Lung (tissue), 11 donors: ENCODE measurements at regions not wholly inside any gene's neighbourhood (a gene's known extent, or its start where the extent isn't known, plus 50 kb on each side); places are given as distances from the start of the nearest gene placed in this dataset.

Experiments
- ATAC-seq: fragments of 200-7000 bp; cut with Tn5 transposase; one replicate; pipeline ENCODE4 v1.9.1; 2020; ENCODE audit warnings: moderate number of reproducible peaks; ENCODE audit not compliant: insufficient read depth, low FRiP score
- DNase-seq, 3 donors: peaks; one replicate each; pipeline ENCODE4 v3.0.0-alpha.2; 2013 to 2017
- H3K27ac ChIP-seq, 2 donors: one replicate each; pipeline ENCODE4 v1.5.1; 2013; ENCODE audit warnings: mild to moderate bottlenecking in 2 of 2, moderate library complexity in 2 of 2, control low read depth in 1 of 2, inconsistent platforms in 1 of 2, low read depth in 1 of 2, low read length in 1 of 2
- H3K27me3 ChIP-seq, 3 donors: one replicate each; pipeline ENCODE4 v1.5.1; 2013; ENCODE audit warnings: low read length in 2 of 3; ENCODE audit not compliant: control insufficient read depth in 3 of 3, insufficient read depth in 3 of 3
- H3K36me3 ChIP-seq, 4 donors: one replicate each; pipeline ENCODE4 v1.5.1; 2013; ENCODE audit warnings: low read length in 4 of 4, mild to moderate bottlenecking in 1 of 4, moderate library complexity in 1 of 4; ENCODE audit not compliant: control insufficient read depth in 4 of 4, insufficient read depth in 4 of 4
- H3K4me1 ChIP-seq, 5 donors: one replicate each; pipeline ENCODE4 v1.5.1; 2013; ENCODE audit warnings: low read length in 5 of 5, mild to moderate bottlenecking in 2 of 5, moderate library complexity in 1 of 5; ENCODE audit not compliant: control insufficient read depth in 5 of 5, insufficient read depth in 5 of 5
- H3K4me3 ChIP-seq: one replicate; pipeline ENCODE4 v1.5.1; 2013; ENCODE audit warnings: mild to moderate bottlenecking, control low read depth, moderate library complexity
- H3K9ac ChIP-seq, 2 donors: one replicate each; pipeline ENCODE4 v1.5.1; 2013; ENCODE audit warnings: low read length in 2 of 2, control low read depth in 1 of 2; ENCODE audit not compliant: insufficient read depth in 1 of 2
- H3K9me3 ChIP-seq, 4 donors: one replicate each; pipeline ENCODE4 v1.5.1; 2013; ENCODE audit warnings: low read length in 3 of 4, mild to moderate bottlenecking in 1 of 4, moderate library complexity in 1 of 4; ENCODE audit not compliant: control insufficient read depth in 4 of 4, insufficient read depth in 3 of 4
- WGBS, 2 donors: extraction: QIAGEN DNeasy Blood & Tissue Kit; methylation state at CpG; one replicate each; pipeline ENCODE4 v1.1.7; 2013; 5-methylcytosine and 5-hydroxymethylcytosine counted together
- TF ChIP-seq, protein P1 (sequence below): IDR thresholded peaks from 2 replicates; pipeline ENCODE4 v1.5.1; 2012; ENCODE audit warnings: mild to moderate bottlenecking; ENCODE audit errors: control extremely low read depth, extremely low read depth
- donor health status: control.
- donor health status: control.
- donor health status: Bipolar disorder and iron deficiency.
- donor health status: healthy.
- donor health status: DM: yes; HTN: yes; CAD: no.

- Histone ChIP-seq H3K4me3 (no peak overlapping the region), H3K27me3 (no peaks in the 10 kb centered on the region), H3K9me3 (no peaks in the 10 kb centered on the region), H3K36me3 (no peaks in the 10 kb centered on the region), H3K4me1 (peaks cover 0 to 6% (median 0%) of the 10 kb centered on the region in 5 donors), H3K9ac (no peak overlapping the region), H3K27ac (peak overlapping the region in 1 of 2 donors; percentile 53)
- 49 to 65% methylated on average over 6 of the region's 6 CpGs for WGBS, 2 donors
- DNase-seq (no peak), ATAC-seq (no peak)
- TF ChIP-seq, protein P1, sequence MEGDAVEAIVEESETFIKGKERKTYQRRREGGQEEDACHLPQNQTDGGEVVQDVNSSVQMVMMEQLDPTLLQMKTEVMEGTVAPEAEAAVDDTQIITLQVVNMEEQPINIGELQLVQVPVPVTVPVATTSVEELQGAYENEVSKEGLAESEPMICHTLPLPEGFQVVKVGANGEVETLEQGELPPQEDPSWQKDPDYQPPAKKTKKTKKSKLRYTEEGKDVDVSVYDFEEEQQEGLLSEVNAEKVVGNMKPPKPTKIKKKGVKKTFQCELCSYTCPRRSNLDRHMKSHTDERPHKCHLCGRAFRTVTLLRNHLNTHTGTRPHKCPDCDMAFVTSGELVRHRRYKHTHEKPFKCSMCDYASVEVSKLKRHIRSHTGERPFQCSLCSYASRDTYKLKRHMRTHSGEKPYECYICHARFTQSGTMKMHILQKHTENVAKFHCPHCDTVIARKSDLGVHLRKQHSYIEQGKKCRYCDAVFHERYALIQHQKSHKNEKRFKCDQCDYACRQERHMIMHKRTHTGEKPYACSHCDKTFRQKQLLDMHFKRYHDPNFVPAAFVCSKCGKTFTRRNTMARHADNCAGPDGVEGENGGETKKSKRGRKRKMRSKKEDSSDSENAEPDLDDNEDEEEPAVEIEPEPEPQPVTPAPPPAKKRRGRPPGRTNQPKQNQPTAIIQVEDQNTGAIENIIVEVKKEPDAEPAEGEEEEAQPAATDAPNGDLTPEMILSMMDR, result no peak
Observed at GRCh38 chr3:30495172-30496065, 111.0 kb upstream of the TGFBR2 start.

GRCh38 chr3:30496066-30496966 lies 110.1 kb upstream of the TGFBR2 start:
- Histone ChIP-seq H3K9me3 (no peaks in the 10 kb centered on the region), H3K36me3 (no peaks in the 10 kb centered on the region), H3K4me1 (peaks cover 0 to 6% (median 0%) of the 10 kb centered on the region in 5 donors), H3K9ac (no peak overlapping the region), H3K4me3 (no peak overlapping the region), H3K27ac (peak overlapping the region; percentile 6 to 68), H3K27me3 (no peaks in the 10 kb centered on the region)
- TF ChIP-seq, protein P1, result no peak
- DNase-seq, result no peak
- WGBS, 2 donors, result 67 to 78% methylated on average over 15 of the region's 15 CpGs
- no peak for ATAC-seq

DNA sequence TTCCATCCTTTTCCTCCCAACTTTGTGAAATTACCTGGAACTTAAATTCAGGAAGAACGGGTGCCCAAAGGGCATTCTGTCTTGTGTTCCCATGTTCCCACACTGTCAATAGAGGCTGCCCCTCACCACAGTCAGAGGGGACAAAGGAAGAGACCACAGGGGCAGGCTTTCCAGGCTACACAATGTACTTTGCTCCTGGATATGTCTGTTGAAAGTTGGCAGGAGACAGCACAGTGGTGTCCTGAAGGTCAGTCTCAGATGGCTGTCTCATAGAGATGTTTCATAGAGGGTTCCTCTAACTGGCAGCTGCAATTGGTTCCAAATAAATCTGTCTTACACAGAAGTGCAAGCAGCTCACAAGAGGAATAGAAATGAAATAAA lies 107.8 kb upstream of the TGFBR2 start:
- peak overlapping the region in 1 of 2 donors; percentile 59 for H3K27ac ChIP-seq
- ATAC-seq (no peak), DNase-seq (no peak)
- H3K4me3 ChIP-seq, result no peak overlapping the region
- H3K4me1 ChIP-seq, result peaks cover 0 to 6% (median 0%) of the 10 kb centered on the region in 5 donors
- no peaks in the 10 kb centered on the region for H3K27me3 ChIP-seq
- WGBS, 2 donors, result 96 to 100% methylated on average over 1 of the region's 1 CpG
- TF ChIP-seq, protein P1, result no peak
- no peaks in the 10 kb centered on the region for H3K36me3 ChIP-seq
- H3K9ac ChIP-seq, result no peak overlapping the region
- no peaks in the 10 kb centered on the region for H3K9me3 ChIP-seq
